Prostate gland (tissue), 2 donors: ENCODE measurements at regions not wholly inside any gene's neighbourhood (a gene's known extent, or its start where the extent isn't known, plus 50 kb on each side); places are given as distances from the start of the nearest gene placed in this dataset.

Experiments used
- DNase-seq: peaks from one replicate; pipeline ENCODE4 v3.0.0-alpha.2; 2019; ENCODE audit warnings: low spot score
- H3K27ac ChIP-seq, 2 donors: fragments of 200-600 bp; sonication (generic); 2 replicates each; pipeline ENCODE4 v1.5.1; 2017 to 2019
- H3K27me3 ChIP-seq: fragments of 200-600 bp; sonication (generic); replicated peaks from 2 replicates; pipeline ENCODE4 v1.5.1; 2019; ENCODE audit not compliant: insufficient read depth
- H3K36me3 ChIP-seq, 2 donors: fragments of 200-600 bp; sonication (generic); 1 replicate in 1 of 2; 2 replicates in 1 of 2; pipeline versions ENCODE4 v1.5.1 to v1.8.1; 2017 to 2019
- H3K4me1 ChIP-seq: fragments of 200-600 bp; sonication (generic); replicated peaks from 2 replicates; pipeline ENCODE4 v1.5.1; 2019
- H3K4me3 ChIP-seq, 2 donors: fragments of 200-600 bp; sonication (generic); 2 replicates each; pipeline ENCODE4 v1.5.1; 2017 to 2019
- H3K9me3 ChIP-seq: fragments of 200-600 bp; sonication (generic); 2 replicates; pipeline ENCODE4 v1.5.1; 2017
- POLR2A ChIP-seq: fragments of 450-650 bp; IDR thresholded peaks from one replicate; pipeline ENCODE4 v1.6.1; 2016; ENCODE audit warnings: antibody characterized with exemption, mild to moderate bottlenecking
- POLR2AphosphoS5 ChIP-seq: sonication (generic); formaldehyde crosslinking; IDR thresholded peaks from one replicate; pipeline ENCODE4 v1.6.1; 2017; ENCODE audit warnings: antibody characterized with exemption
- WGBS: methylation state at CpG from one replicate; pipeline ENCODE4 v1.1.5; 2018; 5-methylcytosine and 5-hydroxymethylcytosine counted together
- intact Hi-C: fragments of 100-400 bp; cut with DNase I; formaldehyde crosslinking; loops from one replicate; pipeline ENCODE4 v1.14.2; 2022
- TF ChIP-seq, protein P1 (sequence below), 4 experiments: fragments of 200-600 bp in 2 of 4; fragments of 450-650 bp in 2 of 4; sonication (generic) in 2 of 4; IDR thresholded peaks; 1 replicate in 3 of 4; 2 replicates in 1 of 4; pipeline ENCODE4 v1.5.1; 2016 to 2019; ENCODE audit warnings: antibody characterized with exemption in 4 of 4, mild to moderate bottlenecking in 2 of 4, moderate library complexity in 2 of 4

DNA sequence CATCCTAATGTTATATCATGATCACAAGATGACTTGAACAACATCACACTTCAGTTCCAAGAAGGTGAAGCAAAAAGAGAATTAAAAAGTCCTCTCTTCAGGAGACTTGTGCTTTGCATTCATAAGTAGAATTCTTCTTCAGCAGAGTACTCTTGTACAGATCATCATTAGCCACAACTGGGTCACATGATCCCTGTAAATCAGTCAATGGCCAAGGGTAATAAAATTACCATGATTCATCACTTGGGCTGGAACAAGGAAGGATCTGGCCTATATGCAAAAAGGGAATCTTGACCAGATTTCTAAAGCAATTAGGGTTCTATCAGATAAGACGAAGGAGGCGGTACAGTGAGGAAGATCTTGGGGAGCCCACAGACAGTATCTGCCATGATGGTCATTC is 458.0 kb upstream of the DEPDC1 start:
- Histone ChIP-seq H3K4me1 (no peaks in the 10 kb centered on the region), H3K36me3 (no peaks in the 10 kb centered on the region), H3K27ac (no peak overlapping the region), H3K27me3 (no peaks in the 10 kb centered on the region), H3K4me3 (no peak overlapping the region), H3K9me3 (no peaks in the 10 kb centered on the region)
- intact Hi-C loops, result no loop called here
- no peak for DNase-seq
- TF ChIP-seq POLR2A, result no peak
- TF ChIP-seq POLR2AphosphoS5, result no peak
- TF ChIP-seq, protein P1, sequence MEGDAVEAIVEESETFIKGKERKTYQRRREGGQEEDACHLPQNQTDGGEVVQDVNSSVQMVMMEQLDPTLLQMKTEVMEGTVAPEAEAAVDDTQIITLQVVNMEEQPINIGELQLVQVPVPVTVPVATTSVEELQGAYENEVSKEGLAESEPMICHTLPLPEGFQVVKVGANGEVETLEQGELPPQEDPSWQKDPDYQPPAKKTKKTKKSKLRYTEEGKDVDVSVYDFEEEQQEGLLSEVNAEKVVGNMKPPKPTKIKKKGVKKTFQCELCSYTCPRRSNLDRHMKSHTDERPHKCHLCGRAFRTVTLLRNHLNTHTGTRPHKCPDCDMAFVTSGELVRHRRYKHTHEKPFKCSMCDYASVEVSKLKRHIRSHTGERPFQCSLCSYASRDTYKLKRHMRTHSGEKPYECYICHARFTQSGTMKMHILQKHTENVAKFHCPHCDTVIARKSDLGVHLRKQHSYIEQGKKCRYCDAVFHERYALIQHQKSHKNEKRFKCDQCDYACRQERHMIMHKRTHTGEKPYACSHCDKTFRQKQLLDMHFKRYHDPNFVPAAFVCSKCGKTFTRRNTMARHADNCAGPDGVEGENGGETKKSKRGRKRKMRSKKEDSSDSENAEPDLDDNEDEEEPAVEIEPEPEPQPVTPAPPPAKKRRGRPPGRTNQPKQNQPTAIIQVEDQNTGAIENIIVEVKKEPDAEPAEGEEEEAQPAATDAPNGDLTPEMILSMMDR (IDR thresholded peaks at IDR 0.05), result no peak
- 56% methylated on average over 2 of the region's 2 CpGs for WGBS

- Histone ChIP-seq H3K9me3 (no peaks in the 10 kb centered on the region), H3K4me1 (no peaks in the 10 kb centered on the region), H3K4me3 (no peak overlapping the region), H3K36me3 (no peaks in the 10 kb centered on the region), H3K27ac (no peak overlapping the region), H3K27me3 (no peaks in the 10 kb centered on the region)
- TF ChIP-seq, protein P1 (IDR thresholded peaks at IDR 0.05), result no peak
- TF ChIP-seq POLR2AphosphoS5, result no peak
- TF ChIP-seq POLR2A, result no peak
- WGBS, result 24% methylated on average over 5 of the region's 5 CpGs
- intact Hi-C loops, result no loop called here
- peak; percentile 7 for DNase-seq
Measured at GRCh38 chr1:68955424-68955823, 458.5 kb upstream of the DEPDC1 start.

DNA sequence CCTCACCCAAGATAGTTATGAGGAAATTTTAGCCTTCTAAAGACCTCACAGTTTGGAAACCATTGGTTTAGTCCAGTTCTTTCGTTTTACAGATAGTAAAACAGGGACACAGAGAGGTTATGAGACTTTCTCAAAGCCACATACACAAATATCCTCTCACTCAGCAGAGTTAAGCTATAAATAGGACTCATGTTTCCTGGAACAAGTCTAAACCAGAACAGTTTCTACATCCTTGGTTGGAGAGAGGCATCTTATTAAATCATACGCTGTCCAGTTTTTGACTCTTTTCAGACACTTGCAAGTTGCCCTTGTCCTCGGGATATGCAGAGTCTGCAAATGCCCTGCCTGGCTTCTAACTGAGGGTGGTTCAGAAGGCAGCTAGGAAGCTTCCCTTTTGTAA is 462.1 kb upstream of the DEPDC1 start:
- H3K4me1 ChIP-seq, result no peaks in the 10 kb centered on the region
- intact Hi-C loops, result no loop called here
- no peak for DNase-seq
- no peaks in the 10 kb centered on the region for H3K9me3 ChIP-seq
- no peaks in the 10 kb centered on the region for H3K27me3 ChIP-seq
- H3K36me3 ChIP-seq, result no peaks in the 10 kb centered on the region
- no peak for TF ChIP-seq POLR2A
- TF ChIP-seq POLR2AphosphoS5, result no peak
- TF ChIP-seq, protein P1 (IDR thresholded peaks at IDR 0.05), result no peak
- H3K4me3 ChIP-seq, result no peak overlapping the region
- 37% methylated on average over 3 of the region's 3 CpGs for WGBS
- H3K27ac ChIP-seq, result no peak overlapping the region

DNA sequence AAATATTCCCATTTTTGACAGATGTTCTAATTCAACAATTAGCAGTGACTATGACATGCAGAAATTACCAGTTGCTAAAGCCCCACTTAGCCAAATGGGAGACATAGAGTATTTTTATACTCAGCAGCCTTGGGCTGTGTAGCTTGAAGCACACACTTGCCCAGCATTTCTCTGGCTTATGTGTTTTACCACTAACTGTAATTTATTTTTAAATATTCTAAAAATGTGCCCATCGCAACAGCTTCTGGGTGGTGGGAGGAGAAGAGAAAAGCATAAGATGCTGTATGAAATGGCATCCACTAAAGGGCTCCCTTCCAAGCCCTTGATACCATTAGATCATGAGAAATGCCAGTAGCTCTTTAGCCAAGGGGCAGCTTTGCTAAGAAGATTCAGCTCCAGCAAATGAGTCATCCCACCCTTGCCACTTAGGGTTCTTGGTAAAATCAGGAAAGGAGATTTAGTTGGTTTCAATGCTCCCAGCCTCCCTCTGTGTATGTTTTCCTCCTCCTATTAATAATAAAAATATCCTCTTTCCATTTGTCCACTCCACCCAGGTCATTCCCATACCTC is 462.7 kb upstream of the DEPDC1 start:
- Histone ChIP-seq H3K27me3 (no peaks in the 10 kb centered on the region), H3K9me3 (no peaks in the 10 kb centered on the region), H3K27ac (no peak overlapping the region), H3K4me1 (no peaks in the 10 kb centered on the region), H3K4me3 (no peak overlapping the region), H3K36me3 (no peaks in the 10 kb centered on the region)
- no peak for TF ChIP-seq POLR2A
- intact Hi-C loops, result no loop called here
- no peak for DNase-seq
- 95% methylated on average over 1 of the region's 1 CpG for WGBS

- H3K27me3 ChIP-seq, result no peaks in the 10 kb centered on the region
- 92% methylated on average over 1 of the region's 1 CpG for WGBS
- H3K36me3 ChIP-seq, result no peaks in the 10 kb centered on the region
- intact Hi-C loops, result no loop called here
- TF ChIP-seq POLR2AphosphoS5 (no peak), POLR2A (no peak)
- TF ChIP-seq, protein P1 (IDR thresholded peaks at IDR 0.05), result no peak
- no peaks in the 10 kb centered on the region for H3K4me1 ChIP-seq
- no peak overlapping the region for H3K27ac ChIP-seq
- H3K4me3 ChIP-seq, result no peak overlapping the region
- H3K9me3 ChIP-seq, result no peaks in the 10 kb centered on the region
- no peak for DNase-seq
Measured at GRCh38 chr1:68961143-68961542, 464.3 kb upstream of the DEPDC1 start.
